NT2/D1 (cell line): ENCODE measurements at regions not wholly inside any gene's neighbourhood (a gene's known extent, or its start where the extent isn't known, plus 50 kb on each side); places are given as distances from the start of the nearest gene placed in this dataset.

Experiments
- DNase-seq: peaks from one replicate; pipeline ENCODE4 v3.0.0-alpha.2; 2011; ENCODE audit warnings: low read depth, low spot score
- H3K27me3 ChIP-seq: 2 replicates; pipeline ENCODE4 v1.6.0; 2011; ENCODE audit warnings: mild to moderate bottlenecking; ENCODE audit not compliant: insufficient read length, insufficient read depth
- H3K36me3 ChIP-seq: 2 replicates; pipeline ENCODE4 v1.6.1; 2011; ENCODE audit warnings: mild to moderate bottlenecking, low read length, mixed read lengths; ENCODE audit not compliant: insufficient read depth, insufficient read length
- H3K4me1 ChIP-seq: 2 replicates; pipeline ENCODE4 v1.5.1; 2011; ENCODE audit not compliant: insufficient read depth, insufficient read length
- H3K4me3 ChIP-seq: 2 replicates; pipeline ENCODE4 v1.5.1; 2011; ENCODE audit warnings: low read depth; ENCODE audit not compliant: insufficient read length
- H3K9ac ChIP-seq: 2 replicates; pipeline ENCODE4 v1.6.0; 2011; ENCODE audit warnings: low read depth; ENCODE audit not compliant: insufficient read length
- H3K9me3 ChIP-seq: 2 replicates; pipeline ENCODE4 v1.5.1; 2011; ENCODE audit warnings: mild to moderate bottlenecking, low read length; ENCODE audit not compliant: insufficient read depth
- SUZ12 ChIP-seq: IDR thresholded peaks from 2 replicates; pipeline ENCODE4 v1.6.1; 2011; ENCODE audit not compliant: insufficient read length, insufficient read depth; ENCODE audit errors: extremely low read depth
- YY1 ChIP-seq: IDR thresholded peaks from 2 replicates; pipeline ENCODE4 v1.6.1; 2011; ENCODE audit not compliant: insufficient read length, insufficient read depth
- ZNF274 ChIP-seq: IDR thresholded peaks from 2 replicates; pipeline ENCODE4 v1.6.1; 2011; ENCODE audit warnings: mild to moderate bottlenecking, low read depth, low read length

- peaks cover 3% of the 10 kb centered on the region for H3K4me1 ChIP-seq
- H3K9me3 ChIP-seq, result 0 out of 2 replicates have a peak, but pooled peaks cover 7% of the 10 kb centered on the region
- no peak overlapping the region for H3K4me3 ChIP-seq
- no peaks in the 10 kb centered on the region for H3K27me3 ChIP-seq
- H3K36me3 ChIP-seq, result no peaks in the 10 kb centered on the region
- no peak for TF ChIP-seq SUZ12
- no peak for TF ChIP-seq ZNF274
- TF ChIP-seq YY1, result no peak
- H3K9ac ChIP-seq, result no peak overlapping the region
- DNase-seq, result no peak
Observed at GRCh38 chrX:1034717-1035116, 177.7 kb downstream of the CRLF2 start.

GRCh38 chrX:1031521-1032430 lies 180.7 kb downstream of the CRLF2 start:
- Histone ChIP-seq H3K4me3 (no peak overlapping the region), H3K9me3 (no peaks in the 10 kb centered on the region), H3K36me3 (no peaks in the 10 kb centered on the region), H3K4me1 (peaks cover 3% of the 10 kb centered on the region), H3K9ac (no peak overlapping the region), H3K27me3 (no peaks in the 10 kb centered on the region)
- TF ChIP-seq YY1 (no peak), ZNF274 (no peak), SUZ12 (no peak)
- no peak for DNase-seq

- no peaks in the 10 kb centered on the region for H3K9me3 ChIP-seq
- no peak for DNase-seq
- H3K9ac ChIP-seq, result no peak overlapping the region
- no peaks in the 10 kb centered on the region for H3K36me3 ChIP-seq
- no peak for TF ChIP-seq ZNF274
- no peak for TF ChIP-seq SUZ12
- TF ChIP-seq YY1, result no peak
- H3K27me3 ChIP-seq, result no peaks in the 10 kb centered on the region
- no peak overlapping the region for H3K4me3 ChIP-seq
- H3K4me1 ChIP-seq, result no peaks in the 10 kb centered on the region
Observed at GRCh38 chrX:1029494-1029893, 183.0 kb downstream of the CRLF2 start.

GRCh38 chrX:1027680-1028079 lies 184.8 kb downstream of the CRLF2 start:
- Histone ChIP-seq H3K9ac (no peak overlapping the region), H3K9me3 (no peaks in the 10 kb centered on the region), H3K4me3 (no peak overlapping the region), H3K4me1 (no peaks in the 10 kb centered on the region), H3K27me3 (no peaks in the 10 kb centered on the region), H3K36me3 (no peaks in the 10 kb centered on the region)
- TF ChIP-seq SUZ12 (no peak), YY1 (no peak), ZNF274 (no peak)
- DNase-seq, result no peak

- no peaks in the 10 kb centered on the region for H3K9me3 ChIP-seq
- no peak for DNase-seq
- no peaks in the 10 kb centered on the region for H3K27me3 ChIP-seq
- H3K9ac ChIP-seq, result no peak overlapping the region
- H3K36me3 ChIP-seq, result no peaks in the 10 kb centered on the region
- no peak overlapping the region for H3K4me3 ChIP-seq
- TF ChIP-seq ZNF274 (no peak), SUZ12 (no peak), YY1 (no peak)
- no peaks in the 10 kb centered on the region for H3K4me1 ChIP-seq
Observed at GRCh38 chrX:1027133-1027532, 185.3 kb downstream of the CRLF2 start.

GRCh38 chrX:1026263-1027015 lies 186.0 kb downstream of the CRLF2 start:
- TF ChIP-seq YY1 (no peak), ZNF274 (no peak), SUZ12 (no peak)
- no peak overlapping the region for H3K4me3 ChIP-seq
- no peak overlapping the region for H3K9ac ChIP-seq
- no peaks in the 10 kb centered on the region for H3K27me3 ChIP-seq
- H3K9me3 ChIP-seq, result peaks cover 3% of the 10 kb centered on the region
- no peaks in the 10 kb centered on the region for H3K36me3 ChIP-seq
- DNase-seq, result no peak
- no peaks in the 10 kb centered on the region for H3K4me1 ChIP-seq

GRCh38 chrX:1025413-1025812 lies 187.0 kb downstream of the CRLF2 start:
- DNase-seq, result no peak
- TF ChIP-seq SUZ12 (no peak), YY1 (no peak), ZNF274 (no peak)
- Histone ChIP-seq H3K4me3 (no peak overlapping the region), H3K4me1 (no peaks in the 10 kb centered on the region), H3K36me3 (no peaks in the 10 kb centered on the region), H3K27me3 (no peaks in the 10 kb centered on the region), H3K9me3 (peaks cover 7% of the 10 kb centered on the region), H3K9ac (no peak overlapping the region)
